Body of pancreas (tissue), 4 donors: ENCODE measurements at regions not wholly inside any gene's neighbourhood (a gene's known extent, or its start where the extent isn't known, plus 50 kb on each side); places are given as distances from the start of the nearest gene placed in this dataset.

Source experiments
- CTCF ChIP-seq, 7 experiments: fragments of 450-650 bp in 4 of 7; fragments of 200-600 bp in 3 of 7; sonication (generic) in 3 of 7; IDR thresholded peaks; one replicate each; pipeline ENCODE4 v1.5.1; 2016 to 2019; ENCODE audit warnings: antibody characterized with exemption in 7 of 7
- POLR2A ChIP-seq, 3 donors: fragments of 450-650 bp; IDR thresholded peaks; one replicate each; pipeline ENCODE4 v1.6.1; 2016; ENCODE audit warnings: antibody characterized with exemption in 3 of 3, mild to moderate bottlenecking in 2 of 3

- TF ChIP-seq CTCF (IDR thresholded peaks at IDR 0.05): no peak
- no peak for TF ChIP-seq POLR2A (IDR thresholded peaks at IDR 0.05)
These were observed 206.0 kb upstream of the DCN start for GRCh38 chr12:91388573-91388972.
